Putamen (tissue), 1 donor: ENCODE measurements at regions not wholly inside any gene's neighbourhood (a gene's known extent, or its start where the extent isn't known, plus 50 kb on each side); places are given as distances from the start of the nearest gene placed in this dataset.

Experiments
- DNase-seq: peaks from one replicate; pipeline ENCODE4 v3.0.0-alpha.2; 2016; ENCODE audit warnings: low spot score

- no peak for DNase-seq
Observed at GRCh38 chr9:99752417-99753109, 69.1 kb upstream of the NR4A3 start.

- no peak for DNase-seq
Observed at GRCh38 chr9:99753436-99753835, 68.2 kb upstream of the NR4A3 start.

GRCh38 chr9:99760421-99760820 is 61.3 kb upstream of the NR4A3 start:
- no peak for DNase-seq

- DNase-seq: no peak
Observed at GRCh38 chr9:99762470-99762869, 59.2 kb upstream of the NR4A3 start.
